T-cell (primary cell): ENCODE measurements at regions not wholly inside any gene's neighbourhood (a gene's known extent, or its start where the extent isn't known, plus 50 kb on each side); places are given as distances from the start of the nearest gene placed in this dataset.

Experiments used
- ATAC-seq, 4 experiments: fragments of 200-7000 bp in 3 of 4; fragments of 150-1000 bp in 1 of 4; cut with Tn5 transposase; replicated peaks in 1 of 4; 1 replicate in 3 of 4; 2 replicates in 1 of 4; pipeline ENCODE4 v1.10.0; 2021; ENCODE audit warnings: moderate library complexity in 3 of 4, mild to moderate bottlenecking in 2 of 4, moderate number of reproducible peaks in 1 of 4
- CTCF ChIA-PET, 2 donors: fragments of 300-600 bp; sonication (Branson Sonifier 250); formaldehyde crosslinking; loops; one replicate each; lab custom pipeline; 2022; ENCODE audit warnings: antibody characterized with exemption in 2 of 2; lab: Charles Lee
- POLR2A ChIA-PET, 2 donors: fragments of 300-600 bp; sonication (Branson Sonifier 250); formaldehyde crosslinking; loops; one replicate each; lab custom pipeline; 2022; ENCODE audit warnings: antibody characterized with exemption in 2 of 2; lab: Charles Lee
- DNase-seq, 35 experiments: peaks; one replicate each; pipeline versions ENCODE4 v3.0.0 to v3.0.0-alpha.2; 2013 to 2023
- H3K27ac ChIP-seq: one replicate; pipeline ENCODE4 v1.5.1; 2013; ENCODE audit warnings: low read length
- H3K27me3 ChIP-seq, 2 experiments: replicated peaks in 1 of 2; 1 replicate in 1 of 2; 2 replicates in 1 of 2; pipeline versions ENCODE4 v1.6.1 to v1.7.0; 2013; ENCODE audit warnings: low read length in 1 of 2, mixed read lengths in 1 of 2; ENCODE audit not compliant: control insufficient read depth in 2 of 2, insufficient read depth in 2 of 2; ENCODE audit errors: extremely low read depth in 1 of 2
- H3K36me3 ChIP-seq, 2 donors: 1 replicate in 1 of 2; 2 replicates in 1 of 2; pipeline versions ENCODE4 v1.6.1 to v1.7.0; 2013; ENCODE audit warnings: low read length in 1 of 2; ENCODE audit not compliant: control insufficient read depth in 2 of 2, insufficient read depth in 1 of 2; ENCODE audit errors: extremely low read depth in 1 of 2
- H3K4me1 ChIP-seq, 2 experiments: 1 replicate in 1 of 2; 2 replicates in 1 of 2; pipeline versions ENCODE4 v1.6.1 to v1.7.0; 2013; ENCODE audit warnings: low read length in 2 of 2, mixed read lengths in 1 of 2; ENCODE audit not compliant: insufficient read depth in 2 of 2, control insufficient read depth in 1 of 2; ENCODE audit errors: extremely low read depth in 1 of 2
- H3K4me3 ChIP-seq, 2 donors: 1 replicate in 1 of 2; 2 replicates in 1 of 2; pipeline versions ENCODE4 v1.5.1 to v1.7.0; 2013; ENCODE audit warnings: mild to moderate bottlenecking in 2 of 2, low read length in 1 of 2, moderate library complexity in 1 of 2; ENCODE audit not compliant: control insufficient read depth in 1 of 2; ENCODE audit errors: extremely low read depth in 1 of 2
- H3K9me3 ChIP-seq: 2 replicates; pipeline ENCODE4 v1.7.0; 2013
- H3K27ac Mint-ChIP-seq, 2 donors: one replicate each; pipeline ENCODE4 v1.8.0; 2020 to 2021; ENCODE audit warnings: mild to moderate bottlenecking in 2 of 2, mixed read lengths in 2 of 2
- H3K27me3 Mint-ChIP-seq, 2 donors: one replicate each; pipeline ENCODE4 v1.8.0; 2021 to 2022; ENCODE audit warnings: mixed read lengths in 2 of 2
- H3K36me3 Mint-ChIP-seq: one replicate; pipeline ENCODE4 v1.8.0; 2021; ENCODE audit warnings: mixed read lengths
- H3K4me1 Mint-ChIP-seq, 3 donors: one replicate each; pipeline ENCODE4 v1.8.0; 2020 to 2022; ENCODE audit warnings: mixed read lengths in 3 of 3, mild to moderate bottlenecking in 1 of 3
- H3K4me3 Mint-ChIP-seq, 3 donors: one replicate each; pipeline ENCODE4 v1.8.0; 2020 to 2022; ENCODE audit warnings: mild to moderate bottlenecking in 3 of 3, mixed read lengths in 3 of 3, moderate library complexity in 3 of 3
- H3K9me3 Mint-ChIP-seq, 3 donors: one replicate each; pipeline ENCODE4 v1.8.0; 2020 to 2022; ENCODE audit warnings: mixed read lengths in 3 of 3
- WGBS: methylation state at CpG from one replicate; pipeline ENCODE4 v1.1.5; 2013; ENCODE audit warnings: missing lambda C conversion rate; ENCODE audit not compliant: insufficient coverage; 5-methylcytosine and 5-hydroxymethylcytosine counted together

DNA sequence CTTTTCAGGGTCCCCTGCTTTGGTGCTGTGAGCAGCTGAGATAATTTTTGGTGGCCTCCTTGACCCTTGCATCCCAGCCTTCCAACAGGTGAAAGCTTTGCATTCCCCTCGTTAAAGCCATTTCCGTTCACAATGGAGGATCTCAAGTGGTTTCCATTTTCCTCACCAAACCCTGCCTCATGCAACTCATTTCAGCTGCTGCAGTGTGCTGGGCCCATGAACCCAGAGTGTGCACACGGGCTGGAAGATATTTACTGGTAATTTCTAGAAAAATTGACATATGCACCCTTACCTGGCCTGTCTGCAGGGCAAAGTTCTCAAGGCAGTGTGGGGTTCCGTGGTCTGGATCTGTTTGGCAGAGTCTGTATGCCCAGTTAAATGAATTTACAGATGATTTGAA is 246.8 kb upstream of the HS6ST1 start:
- Mint-ChIP-seq H3K4me3 (no peak overlapping the region), H3K9me3 (no peaks in the 10 kb centered on the region), H3K27ac (no peak overlapping the region), H3K36me3 (no peaks in the 10 kb centered on the region), H3K27me3 (peaks cover 0 to 3% of the 10 kb centered on the region in 2 donors), H3K4me1 (no peaks in the 10 kb centered on the region)
- Histone ChIP-seq H3K27ac (no peak overlapping the region), H3K27me3 (peaks cover 0 to 5% of the 10 kb centered on the region in 2 experiments), H3K36me3 (no peaks in the 10 kb centered on the region), H3K4me3 (no peak overlapping the region), H3K9me3 (no peaks in the 10 kb centered on the region), H3K4me1 (no peaks in the 10 kb centered on the region)
- ATAC-seq (no peak), DNase-seq (no peak)
- ChIA-PET POLR2A (no interaction called here), CTCF (no interaction called here)
- 83% methylated on average over 3 of the region's 4 CpGs for WGBS

DNA sequence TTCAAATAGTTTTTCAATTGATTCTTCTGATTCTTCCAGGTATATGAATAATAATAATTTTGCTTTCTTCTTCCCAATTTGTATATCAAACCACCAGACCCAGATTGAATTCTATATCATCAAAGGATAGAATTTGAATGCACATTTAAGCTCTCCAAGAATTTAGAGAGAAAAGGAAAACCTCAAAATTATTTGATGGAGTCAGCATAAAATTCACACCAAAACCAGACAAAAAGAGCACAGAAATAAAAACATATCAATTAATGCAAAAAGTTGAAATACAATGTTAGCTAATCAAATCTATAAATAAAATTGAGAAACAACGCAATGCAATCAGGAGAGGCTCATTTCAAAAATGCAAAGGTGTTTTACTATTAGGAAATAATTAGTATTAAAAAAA is 248.0 kb upstream of the HS6ST1 start:
- Mint-ChIP-seq H3K4me3 (no peak overlapping the region), H3K27me3 (peaks cover 0 to 2% of the 10 kb centered on the region in 2 donors), H3K36me3 (no peaks in the 10 kb centered on the region), H3K4me1 (no peaks in the 10 kb centered on the region), H3K9me3 (no peaks in the 10 kb centered on the region), H3K27ac (no peak overlapping the region)
- no CpG with 5 or more reads among the region's 1 CpG for WGBS
- Histone ChIP-seq H3K4me1 (no peaks in the 10 kb centered on the region), H3K4me3 (no peak overlapping the region), H3K27me3 (peaks cover 0 to 4% of the 10 kb centered on the region in 2 experiments), H3K36me3 (no peaks in the 10 kb centered on the region), H3K9me3 (no peaks in the 10 kb centered on the region), H3K27ac (no peak overlapping the region)
- POLR2A ChIA-PET = no interaction called here
- CTCF ChIA-PET = interaction anchor here in 1 of 2 donors (0.6 kb wide), 1 partner anchor 8 kb away, joined by 4 read pairs; no protein-coding TSS in a partner anchor
- no peak for DNase-seq
- no peak for ATAC-seq

DNA sequence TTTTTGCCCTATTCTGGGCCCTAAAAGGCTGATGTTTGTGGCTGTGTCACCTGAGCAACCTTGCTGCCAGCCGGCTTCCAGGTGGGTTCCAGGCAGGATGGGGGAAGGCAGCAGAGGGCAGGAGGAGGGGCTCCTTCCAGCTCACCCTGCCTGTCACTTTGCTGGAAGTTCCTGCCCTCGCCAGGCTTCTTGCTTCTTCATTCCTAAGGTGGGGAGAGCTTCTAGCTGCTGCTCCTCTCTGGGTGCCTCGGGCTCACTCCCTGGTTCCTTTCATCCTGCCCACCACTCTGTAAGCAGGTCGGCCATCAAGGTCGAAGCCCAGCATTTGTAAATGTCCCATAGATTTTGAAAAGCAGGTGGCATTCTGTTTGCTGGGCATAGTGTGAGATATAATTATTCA is 249.4 kb upstream of the HS6ST1 start:
- Mint-ChIP-seq H3K27ac (no peak overlapping the region), H3K9me3 (no peaks in the 10 kb centered on the region), H3K4me1 (no peaks in the 10 kb centered on the region), H3K36me3 (no peaks in the 10 kb centered on the region), H3K27me3 (peaks cover 3 to 7% of the 10 kb centered on the region in 2 donors), H3K4me3 (no peak overlapping the region)
- H3K36me3 ChIP-seq = no peaks in the 10 kb centered on the region
- peaks cover 0 to 3% of the 10 kb centered on the region in 2 experiments for H3K27me3 ChIP-seq
- H3K9me3 ChIP-seq = no peaks in the 10 kb centered on the region
- CTCF ChIA-PET = no interaction called here
- POLR2A ChIA-PET = no interaction called here
- no peak for ATAC-seq
- H3K27ac ChIP-seq = no peak overlapping the region
- 60% methylated on average over 1 of the region's 5 CpGs for WGBS
- H3K4me1 ChIP-seq = no peaks in the 10 kb centered on the region
- no peak overlapping the region for H3K4me3 ChIP-seq
- no peak for DNase-seq

DNA sequence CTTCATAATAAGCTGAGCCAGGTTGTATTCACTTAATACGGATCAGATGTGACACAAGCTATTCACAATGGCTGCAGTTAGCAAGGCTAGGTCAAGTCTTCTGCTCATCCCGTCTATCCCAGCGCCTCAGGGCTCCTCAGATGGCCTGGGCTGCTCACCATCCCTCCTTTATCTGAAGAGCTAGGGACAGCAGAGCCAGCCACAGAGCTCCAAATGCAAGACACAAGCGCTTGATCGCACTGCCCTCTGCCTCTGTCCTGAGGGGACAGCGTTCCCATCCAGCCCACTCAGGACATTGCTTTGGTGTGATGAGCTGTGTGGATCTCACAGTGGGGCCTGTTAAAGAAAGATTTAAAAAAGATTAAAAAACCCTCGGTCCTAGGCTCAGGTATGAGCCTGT is 254.4 kb upstream of the HS6ST1 start:
- POLR2A ChIA-PET = no interaction called here
- DNase-seq (no peak), ATAC-seq (no peak)
- Mint-ChIP-seq H3K36me3 (no peaks in the 10 kb centered on the region), H3K27me3 (peaks cover 9 to 12% of the 10 kb centered on the region in 2 donors), H3K27ac (no peak overlapping the region), H3K4me3 (no peak overlapping the region), H3K4me1 (no peaks in the 10 kb centered on the region), H3K9me3 (no peaks in the 10 kb centered on the region)
- Histone ChIP-seq H3K4me3 (no peak overlapping the region), H3K4me1 (no peaks in the 10 kb centered on the region), H3K27ac (no peak overlapping the region), H3K27me3 (no peaks in the 10 kb centered on the region), H3K36me3 (no peaks in the 10 kb centered on the region), H3K9me3 (no peaks in the 10 kb centered on the region)
- 76% methylated on average over 3 of the region's 7 CpGs for WGBS
- CTCF ChIA-PET = no interaction called here

DNA sequence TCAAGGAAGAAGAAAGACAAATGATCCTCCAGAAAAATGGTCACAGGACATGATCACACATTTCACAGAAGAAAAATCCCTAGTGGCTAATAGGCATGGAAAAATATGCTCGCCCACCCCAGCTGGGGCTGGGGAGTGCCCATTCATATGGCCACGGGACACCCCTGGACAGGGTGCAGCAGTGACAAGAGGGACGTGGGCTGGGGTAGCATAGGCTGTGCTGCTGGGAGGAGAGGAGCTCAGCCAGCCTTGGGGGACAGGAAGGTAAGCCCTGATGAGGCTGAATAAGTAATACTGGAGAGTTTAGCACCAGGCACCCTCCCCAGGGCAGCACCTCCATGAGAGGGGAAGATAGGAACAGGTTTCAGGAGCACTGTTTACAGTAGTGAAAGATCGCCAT is 254.9 kb upstream of the HS6ST1 start:
- Mint-ChIP-seq H3K27me3 (peaks cover 9 to 12% of the 10 kb centered on the region in 2 donors), H3K9me3 (no peaks in the 10 kb centered on the region), H3K4me3 (no peak overlapping the region), H3K36me3 (no peaks in the 10 kb centered on the region), H3K4me1 (no peaks in the 10 kb centered on the region), H3K27ac (no peak overlapping the region)
- Histone ChIP-seq H3K27ac (no peak overlapping the region), H3K4me1 (no peaks in the 10 kb centered on the region), H3K4me3 (no peak overlapping the region), H3K9me3 (no peaks in the 10 kb centered on the region), H3K27me3 (no peaks in the 10 kb centered on the region), H3K36me3 (no peaks in the 10 kb centered on the region)
- DNase-seq = no peak
- CTCF ChIA-PET = no interaction called here
- POLR2A ChIA-PET = interaction anchor here in 1 of 2 donors (0.5 kb wide), 1 partner anchor 798 kb away, joined by 3 read pairs; no protein-coding TSS in a partner anchor
- 79% methylated on average over 3 of the region's 4 CpGs for WGBS
- no peak for ATAC-seq

DNA sequence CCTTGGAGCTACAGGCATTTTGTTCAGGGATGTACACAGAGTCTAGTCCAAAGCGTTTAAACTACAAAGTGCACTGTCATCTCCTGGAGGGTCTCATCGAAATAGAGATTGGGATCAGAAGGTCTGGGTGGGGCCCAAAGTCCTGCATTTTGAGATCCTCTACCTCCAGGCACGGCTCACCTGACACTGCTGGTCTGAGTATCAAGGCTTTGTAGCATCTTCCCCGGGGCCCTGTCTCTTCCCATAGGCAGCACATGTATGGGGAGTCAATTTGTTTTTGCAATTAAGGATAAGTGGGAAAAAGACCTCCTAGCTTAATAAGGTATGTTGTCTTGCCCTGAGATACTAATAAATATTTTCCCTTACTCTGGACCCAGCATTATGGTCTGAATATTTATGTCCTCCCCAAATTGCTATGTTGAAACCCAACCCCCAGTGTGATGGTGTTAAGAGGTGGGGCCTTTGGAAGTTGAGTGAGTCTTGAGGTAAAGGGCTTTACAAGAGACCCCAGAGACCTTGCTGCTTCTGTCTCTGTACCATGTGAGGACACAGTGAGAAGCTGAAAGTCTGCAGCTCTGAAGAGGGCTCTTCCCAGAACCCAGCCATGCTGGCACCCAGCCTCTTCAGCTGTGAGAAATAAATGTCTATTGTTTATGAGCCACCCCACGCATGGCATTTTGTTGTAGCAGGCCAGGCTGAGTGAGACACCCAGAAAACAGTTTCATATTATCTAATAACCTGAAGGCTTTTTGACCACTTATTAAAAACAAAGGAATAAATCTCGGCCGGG is 258.7 kb upstream of the HS6ST1 start:
- ChIA-PET CTCF (no interaction called here), POLR2A (no interaction called here)
- H3K27ac Mint-ChIP-seq = no peak overlapping the region
- no peak overlapping the region for H3K4me3 ChIP-seq
- no peaks in the 10 kb centered on the region for H3K27me3 ChIP-seq
- no peaks in the 10 kb centered on the region for H3K9me3 ChIP-seq
- ATAC-seq (no peak), DNase-seq (no peak)
- H3K4me1 Mint-ChIP-seq = no peaks in the 10 kb centered on the region
- no peak overlapping the region for H3K27ac ChIP-seq
- no peaks in the 10 kb centered on the region for H3K36me3 Mint-ChIP-seq
- H3K4me1 ChIP-seq = no peaks in the 10 kb centered on the region
- no peaks in the 10 kb centered on the region for H3K36me3 ChIP-seq
- peaks cover 6 to 9% of the 10 kb centered on the region in 2 donors for H3K27me3 Mint-ChIP-seq
- H3K4me3 Mint-ChIP-seq = no peak overlapping the region
- no peaks in the 10 kb centered on the region for H3K9me3 Mint-ChIP-seq
- WGBS = 71% methylated on average over 1 of the region's 7 CpGs
